CD14-positive monocyte (primary cell): ENCODE measurements at regions not wholly inside any gene's neighbourhood (a gene's known extent, or its start where the extent isn't known, plus 50 kb on each side); places are given as distances from the start of the nearest gene placed in this dataset.

ENCODE experiments used
- DNase-seq, 3 donors: peaks; one replicate each; pipeline ENCODE4 v3.0.0-alpha.2; 2011 to 2022
- H2AFZ ChIP-seq: 2 replicates; pipeline ENCODE4 v1.6.0; 2012; ENCODE audit warnings: mild to moderate bottlenecking, low read depth, low read length, inconsistent platforms; ENCODE audit not compliant: insufficient read depth, poor library complexity, severe bottlenecking
- H3K27ac ChIP-seq, 2 donors: 1 replicate in 1 of 2; 2 replicates in 1 of 2; pipeline ENCODE4 v1.5.1; 2012 to 2013; ENCODE audit warnings: low read length in 2 of 2, control low read depth in 1 of 2, inconsistent platforms in 1 of 2, low read depth in 1 of 2, mild to moderate bottlenecking in 1 of 2
- H3K27me3 ChIP-seq, 2 donors: one replicate each; pipeline versions ENCODE4 v1.6.0 to v1.6.1; 2011 to 2013; ENCODE audit warnings: low read length in 2 of 2; ENCODE audit not compliant: control insufficient read depth in 2 of 2, insufficient read depth in 2 of 2
- H3K36me3 ChIP-seq, 2 donors: replicated peaks in 1 of 2; 1 replicate in 1 of 2; 2 replicates in 1 of 2; pipeline versions ENCODE4 v1.5.1 to v1.6.1; 2012 to 2013; ENCODE audit warnings: low read length in 2 of 2, control low read depth in 1 of 2, inconsistent platforms in 1 of 2, mild to moderate bottlenecking in 1 of 2; ENCODE audit not compliant: insufficient read depth in 2 of 2, control insufficient read depth in 1 of 2
- H3K4me1 ChIP-seq, 2 donors: 1 replicate in 1 of 2; 2 replicates in 1 of 2; pipeline versions ENCODE4 v1.5.1 to v1.6.1; 2012 to 2013; ENCODE audit warnings: low read length in 2 of 2, control low read depth in 1 of 2, inconsistent platforms in 1 of 2, mild to moderate bottlenecking in 1 of 2, moderate library complexity in 1 of 2; ENCODE audit not compliant: insufficient read depth in 2 of 2, control insufficient read depth in 1 of 2
- H3K4me2 ChIP-seq: replicated peaks from 2 replicates; pipeline ENCODE3; 2012; ENCODE audit warnings: low read length, moderate library complexity, mild to moderate bottlenecking; ENCODE audit not compliant: poor library complexity, severe bottlenecking; ENCODE audit errors: extremely low read depth
- H3K4me3 ChIP-seq, 3 experiments: fragments of 200-600 bp in 1 of 3; sonication (generic) in 1 of 3; replicated peaks in 1 of 3; 1 replicate in 2 of 3; 2 replicates in 1 of 3; pipeline ENCODE4 v1.5.1; 2011 to 2013; ENCODE audit warnings: low read length in 3 of 3, mild to moderate bottlenecking in 3 of 3, control low read depth in 2 of 3, low read depth in 2 of 3, inconsistent platforms in 1 of 3, moderate library complexity in 1 of 3
- H3K79me2 ChIP-seq: 2 replicates; pipeline ENCODE4 v1.6.0; 2012; ENCODE audit warnings: mild to moderate bottlenecking, control low read depth, inconsistent platforms, low read length, moderate library complexity; ENCODE audit not compliant: insufficient read depth
- H3K9ac ChIP-seq: 2 replicates; pipeline ENCODE4 v1.6.0; 2017; ENCODE audit warnings: low read length, mild to moderate bottlenecking; ENCODE audit not compliant: insufficient read depth, poor library complexity, severe bottlenecking
- H3K9me3 ChIP-seq, 2 donors: replicated peaks in 1 of 2; 1 replicate in 1 of 2; 2 replicates in 1 of 2; pipeline versions ENCODE4 v1.5.1 to v1.6.1; 2012 to 2013; ENCODE audit warnings: low read length in 2 of 2, control low read depth in 1 of 2; ENCODE audit not compliant: control insufficient read depth in 1 of 2, insufficient read depth in 1 of 2
- H4K20me1 ChIP-seq: 2 replicates; pipeline ENCODE4 v1.6.0; 2012; ENCODE audit warnings: mild to moderate bottlenecking, low read length, control low read depth, moderate library complexity; ENCODE audit not compliant: insufficient read depth
- H3K27ac Mint-ChIP-seq, 7 donors: one replicate each; pipeline ENCODE4 v1.8.0; 2020; ENCODE audit warnings: mild to moderate bottlenecking in 7 of 7, mixed read lengths in 7 of 7, moderate library complexity in 6 of 7, inconsistent platforms in 2 of 7
- H3K27me3 Mint-ChIP-seq, 3 donors: one replicate each; pipeline ENCODE4 v1.8.0; 2021 to 2022; ENCODE audit warnings: low read depth in 3 of 3, mild to moderate bottlenecking in 3 of 3, mixed read lengths in 3 of 3, moderate library complexity in 3 of 3, inconsistent platforms in 1 of 3
- H3K36me3 Mint-ChIP-seq, 2 donors: one replicate each; pipeline ENCODE4 v1.8.0; 2020; ENCODE audit warnings: mixed read lengths in 2 of 2, inconsistent platforms in 1 of 2, mild to moderate bottlenecking in 1 of 2
- H3K4me1 Mint-ChIP-seq: one replicate; pipeline ENCODE4 v1.8.0; 2020; ENCODE audit warnings: mild to moderate bottlenecking, mixed read lengths
- H3K4me3 Mint-ChIP-seq, 2 donors: one replicate each; pipeline ENCODE4 v1.8.0; 2020; ENCODE audit warnings: mild to moderate bottlenecking in 2 of 2, mixed read lengths in 2 of 2, moderate library complexity in 1 of 2
- H3K9me3 Mint-ChIP-seq, 7 donors: one replicate each; pipeline ENCODE4 v1.8.0; 2020 to 2022; ENCODE audit warnings: mixed read lengths in 7 of 7, mild to moderate bottlenecking in 6 of 7, moderate library complexity in 6 of 7, inconsistent platforms in 2 of 7
- WGBS: methylation state at CpG from one replicate; pipeline ENCODE4 v1.1.5; 2013; ENCODE audit warnings: missing lambda C conversion rate; ENCODE audit not compliant: insufficient coverage; 5-methylcytosine and 5-hydroxymethylcytosine counted together
- intact Hi-C, 2 donors: fragments of 100-400 bp; cut with micrococcal nuclease; formaldehyde crosslinking; loops; one replicate each; pipeline versions ENCODE4 v1.15.0 to v1.15.1; 2023
- TF ChIP-seq, protein P1 (sequence below): fragments of 200-600 bp; IDR thresholded peaks from one replicate; pipeline ENCODE4 v1.8.0; 2022; ENCODE audit warnings: antibody characterized with exemption, mild to moderate bottlenecking

DNA sequence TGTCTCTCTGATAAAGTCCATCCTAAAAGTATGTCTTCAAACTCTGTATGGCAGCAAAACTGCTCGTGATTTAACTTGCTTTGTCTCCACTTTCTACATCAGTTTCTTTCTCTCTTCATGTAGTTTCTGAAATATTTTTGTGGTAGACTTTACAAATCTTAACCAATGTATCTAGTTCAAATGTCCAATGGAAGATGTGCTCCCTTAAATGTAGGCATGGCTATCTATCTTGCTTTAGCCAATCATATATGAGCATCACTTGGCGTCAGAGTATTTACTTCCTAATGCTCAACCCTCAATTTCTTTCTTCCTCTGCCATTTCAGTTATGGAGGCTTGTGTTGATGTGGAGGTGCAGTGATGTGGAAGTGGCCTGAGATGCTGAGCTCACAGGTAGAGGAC is 206.1 kb upstream of the ZNF608 start:
- no peaks in the 10 kb centered on the region for H3K9me3 ChIP-seq
- intact Hi-C loops = no loop called here
- H4K20me1 ChIP-seq = no peaks in the 10 kb centered on the region
- Mint-ChIP-seq H3K36me3 (no peaks in the 10 kb centered on the region), H3K9me3 (peaks cover 0 to 4% (median 0%) of the 10 kb centered on the region in 7 donors), H3K27me3 (peaks cover 7 to 20% (median 14%) of the 10 kb centered on the region in 3 donors), H3K4me3 (no peak overlapping the region), H3K27ac (no peak overlapping the region), H3K4me1 (peaks cover 21% of the 10 kb centered on the region)
- peaks cover 5 to 8% of the 10 kb centered on the region in 2 donors for H3K27me3 ChIP-seq
- no peak overlapping the region for H3K9ac ChIP-seq
- no peak overlapping the region for H3K27ac ChIP-seq
- WGBS = no CpG with 5 or more reads among the region's 2 CpGs
- H3K4me2 ChIP-seq = no peak overlapping the region
- H3K79me2 ChIP-seq = no peaks in the 10 kb centered on the region
- no peak for DNase-seq
- TF ChIP-seq, protein P1, sequence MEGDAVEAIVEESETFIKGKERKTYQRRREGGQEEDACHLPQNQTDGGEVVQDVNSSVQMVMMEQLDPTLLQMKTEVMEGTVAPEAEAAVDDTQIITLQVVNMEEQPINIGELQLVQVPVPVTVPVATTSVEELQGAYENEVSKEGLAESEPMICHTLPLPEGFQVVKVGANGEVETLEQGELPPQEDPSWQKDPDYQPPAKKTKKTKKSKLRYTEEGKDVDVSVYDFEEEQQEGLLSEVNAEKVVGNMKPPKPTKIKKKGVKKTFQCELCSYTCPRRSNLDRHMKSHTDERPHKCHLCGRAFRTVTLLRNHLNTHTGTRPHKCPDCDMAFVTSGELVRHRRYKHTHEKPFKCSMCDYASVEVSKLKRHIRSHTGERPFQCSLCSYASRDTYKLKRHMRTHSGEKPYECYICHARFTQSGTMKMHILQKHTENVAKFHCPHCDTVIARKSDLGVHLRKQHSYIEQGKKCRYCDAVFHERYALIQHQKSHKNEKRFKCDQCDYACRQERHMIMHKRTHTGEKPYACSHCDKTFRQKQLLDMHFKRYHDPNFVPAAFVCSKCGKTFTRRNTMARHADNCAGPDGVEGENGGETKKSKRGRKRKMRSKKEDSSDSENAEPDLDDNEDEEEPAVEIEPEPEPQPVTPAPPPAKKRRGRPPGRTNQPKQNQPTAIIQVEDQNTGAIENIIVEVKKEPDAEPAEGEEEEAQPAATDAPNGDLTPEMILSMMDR = no peak
- peaks cover 16 to 21% of the 10 kb centered on the region in 2 donors for H3K4me1 ChIP-seq
- H3K36me3 ChIP-seq = no peaks in the 10 kb centered on the region
- no peak overlapping the region for H3K4me3 ChIP-seq
- H2AFZ ChIP-seq = no peak overlapping the region

DNA sequence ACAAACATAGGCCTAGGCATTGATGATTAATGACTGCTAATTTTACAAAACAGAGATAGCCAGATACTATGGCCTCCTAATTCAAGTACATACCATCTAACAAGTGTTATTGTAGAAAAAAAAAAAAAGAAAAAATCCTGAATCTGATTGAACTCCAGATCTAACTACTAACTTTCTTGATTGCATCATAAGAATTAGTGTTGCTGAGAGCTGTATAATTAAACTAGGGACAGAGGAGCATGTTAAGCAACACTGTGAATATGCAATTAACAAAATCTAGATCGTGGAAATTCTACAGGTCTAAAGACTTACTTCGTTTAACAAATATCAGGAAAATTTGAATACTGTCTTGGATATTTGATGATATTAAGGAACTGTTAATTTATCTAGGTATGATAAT is 208.3 kb upstream of the ZNF608 start:
- Histone ChIP-seq H3K9ac (no peak overlapping the region), H3K9me3 (no peaks in the 10 kb centered on the region), H3K79me2 (no peaks in the 10 kb centered on the region), H3K36me3 (no peaks in the 10 kb centered on the region), H3K4me3 (no peak overlapping the region), H3K27ac (no peak overlapping the region), H3K4me1 (peaks cover 10 to 13% of the 10 kb centered on the region in 2 donors), H2AFZ (no peak overlapping the region), H4K20me1 (no peaks in the 10 kb centered on the region), H3K4me2 (no peak overlapping the region), H3K27me3 (peaks cover 0 to 5% of the 10 kb centered on the region in 2 donors)
- DNase-seq = no peak
- WGBS = no CpG with 5 or more reads among the region's 2 CpGs
- Mint-ChIP-seq H3K4me1 (peaks cover 10% of the 10 kb centered on the region), H3K27me3 (peaks cover 0 to 8% (median 0%) of the 10 kb centered on the region in 3 donors), H3K9me3 (peaks cover 0 to 7% (median 0%) of the 10 kb centered on the region in 7 donors), H3K27ac (no peak overlapping the region), H3K36me3 (no peaks in the 10 kb centered on the region), H3K4me3 (no peak overlapping the region)
- intact Hi-C loops = no loop called here
- TF ChIP-seq, protein P1 = no peak
